Stimulated activated CD4-positive, alpha-beta T cell treated with anti-CD3 and anti-CD28 coated beads, Interleukin-4, amount 100 ng/mL, for 24 hours (primary cell): ENCODE measurements at regions not wholly inside any gene's neighbourhood (a gene's known extent, or its start where the extent isn't known, plus 50 kb on each side); places are given as distances from the start of the nearest gene placed in this dataset.
"Not testable (repeated sequence)": the region's sequence is repeated elsewhere in the genome, so short reads cannot be mapped to it uniquely, and the experiment has no call there.

ENCODE experiments used
- DNase-seq: peaks from one replicate; pipeline ENCODE4 v3.0.0-alpha.2; 2020

DNA sequence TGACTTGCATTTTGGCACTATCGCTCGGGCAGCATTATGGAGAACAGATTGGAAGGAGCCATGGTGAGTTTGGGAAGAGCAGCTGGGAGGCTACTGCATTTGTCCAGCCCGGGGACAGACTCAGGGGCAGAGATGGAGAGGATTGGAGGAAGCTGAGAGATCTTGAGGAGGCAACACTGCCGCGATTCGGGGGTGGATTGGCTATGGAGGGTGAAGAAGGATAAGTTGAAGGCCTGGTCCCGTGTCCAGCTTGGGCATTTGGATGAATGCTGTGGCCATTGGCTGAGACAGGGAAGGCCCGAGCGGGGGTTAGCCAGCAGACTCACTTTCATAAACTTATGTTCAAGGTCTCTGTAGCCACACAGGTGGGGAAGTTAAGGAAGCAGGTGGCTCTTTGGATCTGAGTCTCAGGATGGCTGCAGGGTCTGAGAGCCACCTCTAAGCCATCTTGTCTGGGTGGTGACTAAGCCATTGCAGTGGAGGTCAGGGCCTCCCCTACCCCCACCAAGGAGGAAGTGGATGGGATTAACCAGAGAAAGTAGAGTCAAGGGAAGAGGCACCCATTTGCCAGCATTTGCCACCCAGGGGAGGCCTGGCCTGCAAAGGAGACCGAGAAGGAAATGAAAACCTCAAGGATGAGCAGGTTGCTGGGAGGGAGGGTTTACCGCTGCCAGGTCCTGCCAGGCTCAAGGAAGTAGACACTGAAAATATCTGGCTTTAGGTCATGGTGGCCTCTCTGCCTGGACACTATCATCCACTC lies 144.0 kb upstream of the TLE3 start:
- DNase-seq: no peak

DNA sequence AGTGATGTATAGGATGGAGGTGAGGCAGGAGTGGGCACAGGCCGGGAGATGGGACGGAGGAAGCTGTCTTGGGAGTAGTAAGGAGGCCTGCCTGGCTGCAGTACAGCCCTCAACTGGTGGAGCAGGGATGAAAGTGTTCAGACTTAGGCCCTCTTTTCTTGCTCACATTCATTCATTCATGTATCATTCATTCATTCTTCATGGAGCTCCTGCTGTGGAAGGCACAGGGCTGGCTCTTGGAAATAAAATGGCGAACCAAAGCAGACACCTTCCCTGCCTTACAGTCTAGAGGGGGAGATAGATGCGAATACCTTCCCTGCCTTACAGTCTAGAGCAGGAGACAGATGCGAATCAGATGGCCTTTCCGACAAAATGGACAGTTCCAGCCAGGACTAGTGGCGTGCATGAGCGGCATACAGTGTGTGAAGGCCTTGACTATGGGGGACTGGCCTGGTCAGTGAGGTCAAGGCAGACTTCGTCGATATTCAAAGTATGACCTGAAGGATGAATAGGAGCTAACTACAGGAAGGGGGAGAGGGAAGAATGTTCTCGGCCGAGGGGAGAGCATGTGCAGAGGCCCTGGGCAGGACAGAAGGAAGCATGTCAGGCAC lies 143.2 kb upstream of the TLE3 start:
- DNase-seq: no peak

DNA sequence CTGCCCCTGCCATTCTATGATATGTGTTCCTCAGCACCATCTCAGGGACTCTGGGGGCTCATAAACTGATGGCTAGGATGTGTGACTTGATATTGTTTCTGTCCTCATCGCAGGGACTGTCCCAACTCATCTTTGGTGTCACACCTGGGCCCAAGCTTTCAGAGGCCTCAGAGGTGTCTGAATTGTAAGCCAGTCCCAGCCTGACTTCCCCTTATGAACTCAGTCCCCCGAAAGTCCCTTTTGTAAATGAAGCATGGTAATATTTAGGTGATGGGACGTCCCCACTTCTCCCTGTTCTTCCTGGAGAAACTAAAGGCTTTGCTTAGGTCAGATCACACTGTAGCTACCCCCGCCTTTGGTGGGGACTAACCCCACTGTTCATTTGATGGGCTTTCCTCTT lies 142.4 kb upstream of the TLE3 start:
- DNase-seq: no peak

DNA sequence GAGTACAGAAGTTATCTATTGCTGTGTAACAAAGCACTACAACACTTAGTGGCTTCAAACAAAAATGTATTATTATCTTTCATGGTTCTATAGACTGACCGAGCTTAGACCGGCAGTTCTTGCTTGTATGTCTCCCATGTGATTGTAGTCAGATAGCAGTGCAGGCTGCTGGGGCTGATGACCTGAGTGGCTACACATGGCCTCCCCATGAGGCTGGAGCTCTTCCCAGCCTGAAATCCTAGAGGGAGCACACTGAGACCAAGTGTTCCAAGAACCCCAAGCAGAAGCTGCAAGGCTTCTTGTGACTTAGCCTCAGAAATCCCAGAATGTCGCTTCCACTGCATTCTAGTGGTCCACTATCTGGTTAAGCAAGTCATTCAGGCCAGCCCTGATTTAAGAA lies 141.2 kb upstream of the TLE3 start:
- no peak for DNase-seq

DNA sequence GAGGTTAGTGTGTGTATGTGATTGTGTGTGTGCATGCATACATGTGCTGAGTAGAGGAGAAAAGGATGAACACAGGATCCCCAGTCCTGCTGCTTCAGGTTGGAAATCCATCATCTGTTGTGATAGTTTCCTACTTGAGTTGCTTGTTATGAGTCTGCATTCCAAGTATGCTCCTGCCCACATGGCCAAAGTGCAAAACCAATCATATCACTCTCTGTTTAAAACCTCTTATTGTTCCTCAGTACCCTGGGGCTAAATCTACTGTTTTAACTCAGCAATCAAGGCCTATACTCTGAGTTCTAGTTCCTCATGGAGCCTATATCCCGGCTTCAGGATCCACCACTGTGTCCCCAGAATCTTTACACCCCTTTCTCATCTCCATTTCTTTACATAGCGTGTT lies 139.9 kb upstream of the TLE3 start:
- no peak for DNase-seq

DNA sequence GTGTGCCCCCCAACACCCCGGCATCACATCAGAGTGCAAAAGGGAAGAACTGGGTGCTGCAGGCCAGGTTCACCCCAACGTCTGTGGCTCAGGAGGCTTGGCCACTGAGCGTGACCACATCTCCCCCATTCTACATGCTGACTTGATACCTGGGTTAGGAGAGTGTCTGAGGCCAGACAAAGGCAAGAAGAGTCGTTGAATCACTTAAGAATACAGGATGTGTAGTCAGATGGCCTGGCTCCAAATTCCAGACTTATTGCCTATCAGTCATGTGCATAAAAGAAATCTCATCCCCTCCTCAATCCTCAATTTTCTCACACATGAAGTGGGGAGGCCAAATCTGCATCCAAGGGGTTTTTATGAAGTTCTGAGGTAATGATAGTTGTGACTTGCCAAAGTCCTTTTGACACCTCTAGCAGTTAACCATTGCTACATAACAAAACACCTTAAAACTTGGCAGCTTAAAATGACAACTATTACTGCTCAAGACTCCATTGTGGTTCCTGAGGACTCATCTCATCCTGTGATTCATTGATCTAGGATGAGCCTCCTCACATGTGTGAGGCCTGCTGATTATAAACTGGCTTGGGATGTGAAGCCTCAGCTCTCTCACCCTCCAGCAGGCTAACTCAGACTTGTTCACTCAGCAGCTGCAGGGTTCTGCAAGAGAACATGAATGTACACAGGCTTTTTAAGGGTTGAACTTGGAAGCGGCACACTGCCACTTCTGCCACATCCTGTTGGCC lies 138.8 kb upstream of the TLE3 start:
- no peak for DNase-seq

DNA sequence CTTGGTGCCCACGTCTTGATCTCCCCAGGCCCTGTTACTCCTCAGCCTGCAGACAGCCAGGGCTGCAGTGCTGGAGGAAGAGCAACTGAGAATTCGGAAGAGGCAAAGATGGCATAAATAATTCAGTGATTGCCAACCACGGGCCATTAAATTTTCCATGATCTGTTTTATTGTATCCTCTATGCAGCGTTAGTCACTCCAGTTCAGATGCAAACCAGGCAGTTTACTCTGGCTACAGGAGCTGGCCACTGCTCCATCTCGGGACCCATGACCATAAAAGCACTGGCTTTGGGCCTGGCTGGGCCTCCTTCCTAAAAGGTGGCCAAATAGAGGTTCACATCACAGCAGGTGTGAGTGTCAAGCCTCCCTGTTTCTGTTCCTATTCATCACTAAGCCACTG lies 137.6 kb upstream of the TLE3 start:
- no peak for DNase-seq

DNA sequence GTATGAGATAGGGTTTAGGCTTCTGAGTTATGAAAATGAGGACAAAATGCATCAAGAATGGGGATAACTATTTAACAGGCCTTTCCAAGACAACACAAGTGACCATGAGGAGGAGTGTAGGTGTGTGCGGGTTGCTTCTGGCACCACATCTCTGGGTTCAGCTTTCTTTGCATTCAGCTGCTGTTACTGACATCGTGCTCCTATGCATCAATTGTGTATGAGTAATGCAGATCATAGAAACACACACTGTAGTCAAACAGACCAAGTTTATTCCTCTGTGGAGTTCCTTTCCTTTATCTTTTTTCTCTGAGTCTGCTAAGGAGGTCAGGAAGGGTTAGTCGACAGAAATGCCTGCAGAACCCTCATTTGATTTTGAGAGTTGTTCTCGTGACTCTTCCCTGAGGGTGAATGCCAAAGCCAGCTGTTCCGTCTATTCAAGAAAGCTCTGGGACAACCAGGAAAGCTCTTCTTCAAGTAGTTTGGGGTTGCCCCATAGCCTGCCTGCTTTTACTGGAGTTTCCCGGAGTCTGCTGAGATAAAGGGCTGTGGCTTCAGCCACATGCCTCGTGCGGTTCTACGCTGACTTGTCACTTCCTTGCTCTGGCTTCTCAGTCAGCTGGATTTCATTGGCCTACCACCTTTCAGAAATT lies 136.7 kb upstream of the TLE3 start:
- DNase-seq: no peak

DNA sequence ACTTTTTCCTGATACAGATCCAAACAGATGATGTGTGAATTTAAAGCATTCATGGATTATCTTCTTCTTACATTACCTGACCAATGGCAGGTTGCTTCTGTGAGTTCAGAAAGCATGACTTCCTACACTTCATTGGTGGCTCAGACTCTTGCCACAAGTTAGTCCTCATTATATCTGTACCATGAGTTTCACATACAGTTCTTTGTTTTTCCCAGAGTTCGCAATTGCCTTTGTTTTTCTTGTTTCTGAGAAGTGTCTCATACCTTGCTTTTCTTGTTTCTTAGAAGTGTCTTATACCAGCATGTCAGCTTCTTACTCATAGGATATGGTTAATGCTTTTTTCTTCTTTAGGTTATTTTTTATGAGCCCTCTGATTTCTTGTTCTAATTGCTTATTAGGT lies 133.8 kb upstream of the TLE3 start:
- no peak for DNase-seq

DNA sequence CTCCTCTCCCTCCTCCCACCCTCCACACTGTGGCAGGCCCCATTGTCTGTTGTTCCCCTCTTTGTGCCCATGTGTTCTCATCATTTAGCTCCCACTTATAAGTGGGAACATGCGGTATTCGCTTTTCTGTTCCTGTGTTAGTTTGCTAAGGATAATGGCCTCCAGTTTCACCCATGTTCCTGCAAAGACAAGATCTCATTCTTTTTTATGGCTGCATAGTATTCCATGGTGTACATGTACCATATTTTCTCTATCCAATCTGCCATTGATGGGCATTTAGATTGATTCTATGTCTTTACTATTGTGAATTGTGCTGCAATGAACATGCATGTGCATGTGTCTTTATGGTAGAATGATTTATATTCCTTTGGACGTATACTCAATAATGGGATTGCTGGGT lies 130.2 kb upstream of the TLE3 start:
- not testable (repeated sequence) for DNase-seq

DNA sequence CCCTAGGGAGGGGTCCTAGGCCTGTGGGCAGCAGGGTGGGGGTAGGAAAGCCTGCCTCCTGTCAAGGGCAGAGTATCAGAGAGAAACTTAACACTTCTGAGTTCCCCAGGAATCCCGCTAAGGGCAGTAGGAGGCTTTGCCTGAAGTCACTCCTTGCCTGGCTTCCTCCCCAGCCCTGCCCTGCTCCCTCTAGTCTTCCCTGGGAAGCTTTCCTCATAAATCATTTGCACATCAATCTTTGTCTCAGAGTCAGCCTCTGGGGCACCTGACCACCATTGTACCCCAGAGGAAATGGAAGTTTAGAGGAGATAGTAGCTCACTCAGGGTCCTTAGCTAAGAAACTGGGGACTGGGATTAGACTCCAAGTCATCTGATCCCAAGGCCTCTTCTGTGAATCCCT lies 129.4 kb upstream of the TLE3 start:
- DNase-seq: no peak

DNA sequence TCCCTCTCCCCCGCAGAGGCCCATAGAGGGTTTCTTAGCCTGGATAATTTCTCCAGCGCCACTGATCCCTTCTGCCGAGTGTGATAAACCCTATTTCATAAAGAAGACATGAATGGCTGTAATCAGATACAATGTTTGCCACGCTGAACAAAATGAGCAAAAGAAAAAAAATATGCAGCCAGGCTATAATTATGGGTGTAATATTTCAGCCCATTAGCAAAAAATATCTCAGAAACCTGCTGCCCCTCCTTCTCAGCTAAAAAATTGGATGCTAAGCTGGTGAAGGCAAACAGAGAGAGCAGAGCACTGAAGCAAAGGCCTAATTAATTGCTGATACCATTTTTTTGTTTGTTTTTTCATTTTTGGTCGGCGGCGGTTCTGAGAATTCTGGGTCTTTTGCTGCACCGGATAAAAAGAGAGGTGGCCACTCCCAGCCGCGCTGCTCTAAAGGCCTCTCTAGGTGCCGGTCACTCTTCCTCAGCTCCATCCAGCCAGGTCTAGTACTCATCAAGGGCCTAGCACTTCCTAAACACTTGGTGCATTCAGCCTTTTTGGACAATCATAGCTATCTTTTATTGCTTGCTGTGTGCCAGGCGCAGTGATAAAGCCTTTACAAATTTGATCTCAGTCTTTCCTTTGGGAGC lies 128.7 kb upstream of the TLE3 start:
- DNase-seq: no peak

DNA sequence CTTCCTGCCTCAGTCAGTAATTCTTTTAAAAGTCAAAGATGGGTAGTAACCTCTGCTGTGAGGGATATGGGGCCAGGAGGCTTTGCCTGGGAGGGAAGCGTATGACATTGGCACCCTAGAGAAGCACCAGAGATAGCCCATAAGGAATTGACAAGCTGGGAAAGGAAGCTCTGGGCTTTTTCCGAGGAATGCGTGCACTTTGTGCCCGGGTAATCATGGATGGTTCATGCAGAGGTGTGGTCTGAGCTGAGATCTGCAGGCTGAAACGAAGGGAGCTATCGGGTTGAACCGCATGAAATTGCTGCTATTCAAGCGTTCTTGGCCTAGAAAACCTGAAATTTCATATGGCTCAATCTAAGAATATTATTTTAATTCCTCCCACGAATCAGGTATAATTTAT lies 127.7 kb upstream of the TLE3 start:
- DNase-seq: no peak

DNA sequence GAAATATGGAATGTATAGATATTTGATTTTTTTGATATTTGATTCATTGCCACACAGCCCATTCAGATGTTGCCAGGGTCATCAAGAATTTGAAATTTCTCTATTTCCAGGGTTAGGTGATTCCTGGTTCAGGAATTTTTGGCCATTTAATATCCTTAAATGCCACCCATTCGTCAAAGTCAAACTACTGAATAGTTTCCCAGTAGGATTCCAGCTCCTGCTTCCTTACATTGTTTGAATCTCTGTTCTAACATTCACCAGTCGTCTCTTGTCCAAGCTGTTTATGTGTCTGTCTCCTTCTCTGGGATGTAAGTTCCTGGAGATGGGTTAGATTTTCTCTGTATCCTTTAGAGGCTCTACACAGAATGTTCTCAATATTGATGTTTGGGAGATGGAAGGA lies 124.9 kb upstream of the TLE3 start:
- no peak for DNase-seq

DNA sequence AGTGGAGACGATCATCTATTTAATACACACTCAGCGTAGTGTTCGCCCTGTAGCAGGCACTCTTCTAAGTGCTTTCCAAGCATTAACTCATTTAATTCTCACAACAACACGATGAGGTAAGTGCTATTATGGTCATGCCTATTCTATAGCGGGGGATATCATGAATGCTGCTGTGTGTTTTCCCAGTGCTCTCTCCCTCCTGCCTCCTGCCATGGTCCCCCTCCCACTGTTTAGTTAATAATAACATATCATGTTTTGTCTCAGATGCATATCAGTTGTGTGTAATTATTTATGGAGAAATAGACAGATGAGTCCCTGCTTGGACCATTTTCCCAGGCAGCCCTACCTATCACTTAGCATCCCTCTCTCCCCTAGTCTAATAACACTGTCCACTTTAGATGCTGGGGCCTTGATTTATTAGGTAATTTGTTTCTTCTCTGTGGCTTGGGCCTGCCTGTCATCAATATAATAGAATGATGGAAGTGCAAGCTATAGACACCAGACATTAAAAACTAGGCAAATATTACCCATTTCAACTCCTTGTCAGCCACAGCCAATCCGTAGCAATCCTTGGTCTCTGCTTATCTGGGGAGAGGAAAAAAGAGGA lies 122.9 kb upstream of the TLE3 start:
- no peak for DNase-seq

DNA sequence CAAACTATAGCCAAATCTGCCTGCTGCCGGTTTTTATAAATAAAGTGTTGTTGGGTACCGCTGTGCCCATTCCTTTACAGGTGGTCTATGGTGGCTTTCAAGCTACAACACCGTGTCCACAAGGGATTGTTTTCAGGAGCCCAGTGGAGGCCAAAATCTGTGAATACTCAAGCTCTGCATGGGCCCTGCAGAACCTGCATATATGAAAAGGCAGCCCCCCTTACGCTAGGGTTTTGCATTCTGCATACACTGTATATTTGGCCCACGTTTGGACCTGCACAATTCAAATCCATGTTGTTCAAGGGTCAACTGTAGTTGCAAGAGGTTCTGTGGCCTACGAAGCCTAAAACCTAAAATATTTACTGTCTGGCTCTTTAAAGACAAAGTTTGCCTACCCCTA lies 122.2 kb upstream of the TLE3 start:
- DNase-seq: no peak

DNA sequence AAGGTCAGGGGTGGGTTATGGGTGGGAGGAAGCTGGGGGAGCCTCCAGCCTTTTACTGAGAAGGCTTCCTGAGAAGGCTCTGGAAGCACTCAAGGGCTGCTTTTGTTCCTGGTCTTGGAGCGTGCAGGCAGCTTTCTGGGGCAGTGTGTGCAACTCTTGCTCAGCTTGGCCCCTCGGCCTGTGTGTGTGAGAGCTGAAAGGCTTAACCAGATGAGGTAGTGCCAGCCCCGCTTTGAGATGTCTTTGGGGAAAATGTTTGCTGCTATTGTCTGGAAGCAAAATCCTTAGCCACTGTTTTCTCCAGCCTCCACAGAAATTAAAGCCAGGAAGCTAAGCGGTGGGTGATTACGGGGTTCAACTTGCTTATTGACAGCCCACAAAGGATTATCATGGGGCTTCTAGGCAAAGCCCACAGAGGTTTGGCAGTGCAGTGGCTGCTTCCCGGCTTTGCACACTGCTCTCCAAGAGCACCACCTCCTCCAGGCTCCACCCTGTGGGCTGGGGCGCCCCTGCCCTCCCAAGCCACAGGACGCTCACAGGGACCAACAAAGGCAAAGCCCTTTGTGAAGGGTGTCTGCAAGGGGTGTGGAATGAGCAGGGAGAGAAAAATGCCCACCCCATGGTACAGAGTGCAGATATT lies 121.7 kb upstream of the TLE3 start:
- DNase-seq: no peak

DNA sequence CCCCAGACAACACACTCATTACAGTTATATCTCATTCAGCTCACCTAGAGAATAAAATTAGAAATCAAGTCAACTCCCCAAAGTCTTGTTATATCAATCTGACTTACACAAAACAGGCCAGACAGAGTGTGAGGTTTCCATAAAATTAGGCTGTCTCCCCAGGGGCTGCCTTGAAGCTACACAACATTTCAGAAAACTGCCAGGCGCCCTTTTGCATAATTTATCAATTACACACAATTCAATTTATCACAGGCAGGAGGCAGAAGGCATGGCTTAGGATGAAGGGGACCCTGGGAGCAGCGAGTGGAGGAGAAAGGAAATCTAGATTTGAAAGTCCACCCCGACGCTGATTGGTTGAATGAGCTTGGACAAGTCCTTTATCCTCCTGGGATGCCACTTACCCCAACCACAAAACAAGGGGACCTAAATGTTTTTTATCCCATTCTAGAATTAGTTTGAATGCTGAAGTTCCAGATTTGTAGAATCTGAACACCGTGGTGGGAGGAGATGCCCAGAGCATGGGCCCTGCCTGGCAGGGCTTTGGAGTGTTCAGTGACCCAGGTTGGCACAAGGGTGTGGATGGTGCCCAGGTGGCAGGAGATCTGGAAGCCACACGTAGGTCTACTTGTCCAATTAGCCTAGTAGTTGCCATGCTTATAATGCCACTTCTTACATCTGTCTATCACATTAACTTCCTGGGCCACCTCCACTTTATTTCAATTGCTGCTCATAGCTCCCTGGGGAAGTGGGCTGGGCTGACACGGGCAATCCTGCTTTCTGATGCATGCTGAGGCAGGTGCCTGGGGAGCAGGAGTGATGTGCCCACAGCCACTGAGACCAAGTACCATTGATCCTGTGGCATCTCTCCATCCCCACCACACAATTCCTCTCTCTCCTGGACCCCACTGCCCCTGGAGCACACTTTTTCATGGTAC lies 119.8 kb upstream of the TLE3 start:
- DNase-seq: no peak

DNA sequence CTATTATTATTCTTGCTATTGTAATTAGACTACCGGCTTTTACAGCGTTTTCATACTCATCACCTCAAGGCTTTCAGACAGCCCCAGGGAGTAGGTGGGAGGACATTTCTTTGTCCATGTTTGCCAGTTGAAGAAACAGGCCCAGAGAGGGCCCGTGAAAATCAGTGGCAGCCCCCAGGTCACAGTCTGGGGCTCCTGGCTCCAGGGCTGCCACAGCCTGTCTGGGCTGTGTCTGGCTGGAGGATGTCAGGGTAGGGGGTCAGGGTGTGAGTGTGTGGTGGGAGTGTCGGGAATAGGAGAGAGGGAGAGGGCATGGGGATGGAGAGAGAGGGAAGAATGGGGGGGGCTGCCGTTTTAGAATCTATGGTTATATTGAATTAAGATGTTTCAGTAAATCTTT lies 118.2 kb upstream of the TLE3 start:
- no peak for DNase-seq

DNA sequence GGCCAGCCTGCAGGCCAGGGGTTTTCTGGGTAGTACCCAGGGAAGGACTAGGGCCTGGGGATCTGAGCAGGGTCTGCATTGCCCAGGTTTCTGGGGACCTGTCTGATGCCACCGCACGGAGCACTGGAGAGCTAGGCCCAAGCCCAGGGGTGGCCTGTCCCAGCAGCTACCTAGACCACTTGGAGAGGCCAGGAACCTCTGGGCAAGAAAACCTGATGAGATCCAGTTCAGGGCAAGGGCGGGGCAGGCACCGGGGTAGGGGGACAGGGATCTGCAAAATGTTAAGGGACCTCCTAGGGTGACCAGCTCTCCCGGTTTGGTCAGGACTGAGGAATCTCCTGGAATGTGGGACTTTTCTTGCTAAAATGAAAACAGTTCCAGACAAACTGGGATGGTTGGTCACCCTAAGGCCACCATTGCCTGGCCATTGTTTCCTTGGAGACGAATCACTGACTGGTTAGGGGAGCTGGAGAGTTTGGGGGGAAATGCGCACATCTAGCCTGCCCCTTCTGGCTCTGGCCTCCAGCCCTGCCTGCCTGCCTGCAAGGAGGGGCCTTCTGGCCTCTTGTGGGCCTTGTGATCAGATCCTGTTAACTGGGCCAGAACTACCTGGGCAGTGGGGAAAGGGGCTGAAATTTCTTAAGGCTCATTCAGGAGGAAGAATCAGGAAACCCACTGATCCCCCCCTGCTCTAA lies 117.4 kb upstream of the TLE3 start:
- DNase-seq: no peak

DNA sequence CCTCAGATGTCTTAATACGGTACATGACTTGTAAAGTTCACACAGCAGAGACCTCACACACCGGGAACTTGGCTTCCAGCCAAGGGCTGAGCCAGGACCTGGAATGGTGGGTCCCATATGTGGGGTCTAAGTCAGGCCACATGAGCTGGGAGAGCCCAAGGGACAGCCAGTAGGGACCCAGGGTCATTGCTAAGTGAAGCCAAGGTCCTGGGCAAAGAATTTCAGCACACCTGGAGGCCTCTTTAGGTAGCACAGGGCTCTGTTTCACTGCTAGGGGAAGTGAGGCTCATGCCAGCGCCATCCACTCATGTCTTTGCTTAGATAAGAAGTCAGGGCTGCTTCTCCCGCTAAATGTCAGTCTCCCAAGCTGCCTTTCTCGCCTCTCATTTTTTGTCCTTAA lies 116.6 kb upstream of the TLE3 start:
- no peak for DNase-seq
